A549 (cell line): ENCODE measurements at regions not wholly inside any gene's neighbourhood (a gene's known extent, or its start where the extent isn't known, plus 50 kb on each side); places are given as distances from the start of the nearest gene placed in this dataset.

ENCODE experiments used
- ATAC-seq, 2 experiments: fragments of 200-7000 bp in 1 of 2; fragments of >200 bp in 1 of 2; cut with Nextera tagmentation in 1 of 2; cut with Tn5 transposase in 1 of 2; 3 replicates each; pipeline versions ENCODE4 v1.8.0 to v1.9.1; 2018 to 2020; ENCODE audit warnings: mild to moderate bottlenecking in 1 of 2, moderate library complexity in 1 of 2
- CTCF ChIA-PET: fragments of 300-600 bp; sonication (Branson Sonifier 250); formaldehyde crosslinking; extraction: SDS; loops from one replicate; lab custom pipeline; 2021; ENCODE audit warnings: antibody characterized with exemption, inconsistent platforms; lab: Yijun Ruan, JAX
- POLR2A ChIA-PET: fragments of 350-600 bp; formaldehyde crosslinking; extraction: SDS; loops from one replicate; lab custom pipeline; 2021; ENCODE audit warnings: antibody characterized with exemption, inconsistent platforms; lab: Yijun Ruan, JAX
- DNase-seq, 2 experiments: peaks; one replicate each; pipeline versions ENCODE4 v3.0.0 to v3.0.0-alpha.2; 2011 to 2016; ENCODE audit warnings: low read depth in 1 of 2, low spot score in 1 of 2
- FAIRE-seq: peaks from 2 replicates; lab custom pipeline; 2011; peaks lifted over from hg19 to GRCh38; lab: Jason Lieb, UNC
- H3K27ac ChIP-seq, 2 experiments: fragments of >200 bp; sonication (Bioruptor Twin); formaldehyde crosslinking; 3 replicates each; pipeline ENCODE4 v1.5.1; 2016 to 2017
- H3K4me1 ChIP-seq: fragments of >200 bp; sonication (Bioruptor Twin); formaldehyde crosslinking; 3 replicates; pipeline ENCODE4 v1.6.1; 2016
- H3K4me2 ChIP-seq: fragments of >200 bp; sonication (Bioruptor Twin); formaldehyde crosslinking; 3 replicates; pipeline ENCODE4 v1.6.1; 2016
- H3K4me3 ChIP-seq: fragments of >200 bp; sonication (Bioruptor Twin); formaldehyde crosslinking; 3 replicates; pipeline ENCODE4 v1.5.1; 2016
- H3K9me3 ChIP-seq: fragments of >200 bp; sonication (Bioruptor Twin); formaldehyde crosslinking; 3 replicates; pipeline ENCODE4 v1.6.1; 2016
- BCL3 ChIP-seq: fragments of >200 bp; sonication (Bioruptor Twin); formaldehyde crosslinking; IDR thresholded peaks from 3 replicates; pipeline ENCODE4 v1.6.1; 2016
- CBX2 ChIP-seq: fragments of 200-600 bp; sonication (generic); IDR thresholded peaks from 2 replicates; pipeline ENCODE4 v1.6.1; 2016; ENCODE audit warnings: low read depth, mild to moderate bottlenecking, borderline replicate concordance
- CHD4 ChIP-seq: fragments of 200-600 bp; sonication (generic); IDR thresholded peaks from 2 replicates; pipeline ENCODE4 v1.6.1; 2016; ENCODE audit warnings: antibody characterized with exemption, mild to moderate bottlenecking, borderline replicate concordance
- EHF ChIP-seq: fragments of 250-450 bp; sonication (Bioruptor Pico); IDR thresholded peaks from 2 replicates; pipeline ENCODE4 v1.5.0; 2020; ENCODE audit warnings: mild to moderate bottlenecking
- EP300 ChIP-seq, 2 experiments: fragments of >200 bp; sonication (Bioruptor Twin); formaldehyde crosslinking; IDR thresholded peaks; 2 replicates in 1 of 2; 3 replicates in 1 of 2; pipeline ENCODE4 v1.6.1; 2016 to 2017
- ESRRA ChIP-seq: fragments of 150-350 bp; IDR thresholded peaks from 2 replicates; pipeline ENCODE4 v1.6.1; 2014; ENCODE audit warnings: mild to moderate bottlenecking, low read length, borderline replicate concordance
- HMGXB4 ChIP-seq: fragments of 250-450 bp; sonication (Bioruptor Pico); IDR thresholded peaks from 2 replicates; pipeline ENCODE4 v1.5.0; 2021; ENCODE audit warnings: mild to moderate bottlenecking, moderate library complexity, borderline replicate concordance
- HOXA7 ChIP-seq: fragments of 250-450 bp; sonication (Bioruptor Pico); IDR thresholded peaks from 2 replicates; pipeline ENCODE4 v1.5.0; 2020; ENCODE audit warnings: mild to moderate bottlenecking, moderate library complexity
- HOXB13 ChIP-seq: fragments of 250-450 bp; sonication (Bioruptor Pico); IDR thresholded peaks from 2 replicates; pipeline ENCODE4 v1.5.0; 2020; ENCODE audit warnings: low read depth, mild to moderate bottlenecking, moderate library complexity
- HOXB5 ChIP-seq: fragments of 250-450 bp; sonication (Bioruptor Pico); IDR thresholded peaks from 2 replicates; pipeline ENCODE4 v1.5.0; 2020; ENCODE audit warnings: mild to moderate bottlenecking, moderate library complexity
- JUNB ChIP-seq: fragments of >200 bp; sonication (Bioruptor Twin); formaldehyde crosslinking; IDR thresholded peaks from 2 replicates; pipeline ENCODE4 v1.6.1; 2016
- KDM1A ChIP-seq: fragments of 200-600 bp; sonication (generic); IDR thresholded peaks from 2 replicates; pipeline ENCODE4 v1.6.1; 2016; ENCODE audit warnings: low read depth, mild to moderate bottlenecking
- KDM5A ChIP-seq: fragments of 200-600 bp; sonication (generic); IDR thresholded peaks from 2 replicates; pipeline ENCODE4 v1.6.1; 2016; ENCODE audit warnings: antibody characterized with exemption, mild to moderate bottlenecking
- NR3C1 ChIP-seq: fragments of >200 bp; sonication (Bioruptor Twin); formaldehyde crosslinking; IDR thresholded peaks from 3 replicates; pipeline ENCODE4 v1.6.1; 2017
- POLR2A ChIP-seq: IDR thresholded peaks from 2 replicates; pipeline ENCODE4 v1.6.1; 2012; ENCODE audit warnings: mild to moderate bottlenecking, low read length
- POLR2AphosphoS2 ChIP-seq: conservative IDR thresholded peaks from 2 replicates; pipeline ENCODE4 v1.6.1; 2012; ENCODE audit warnings: low read length, improper control_type of control experiment, inconsistent platforms
- TFCP2L1 ChIP-seq: fragments of 250-450 bp; sonication (Bioruptor Pico); IDR thresholded peaks from 2 replicates; pipeline ENCODE4 v1.5.0; 2021; ENCODE audit warnings: mild to moderate bottlenecking
- USF2 ChIP-seq: fragments of 450-650 bp; IDR thresholded peaks from 2 replicates; pipeline ENCODE4 v1.6.1; 2014; ENCODE audit warnings: antibody characterized with exemption
- ZC3H11A ChIP-seq: fragments of 450-650 bp; IDR thresholded peaks from 2 replicates; pipeline ENCODE4 v1.6.1; 2014; ENCODE audit warnings: antibody characterized with exemption, mild to moderate bottlenecking
- ZFP36 ChIP-seq: fragments of 450-650 bp; IDR thresholded peaks from 2 replicates; pipeline ENCODE4 v1.6.1; 2014; ENCODE audit warnings: borderline replicate concordance; ENCODE audit not compliant: partially characterized antibody
- WGBS: methylation state at CpG from one replicate; pipeline ENCODE4 v1.1.6; 2017; ENCODE audit errors: missing lambda C conversion rate; 5-methylcytosine and 5-hydroxymethylcytosine counted together

GRCh38 chr12:67039995-67040860 lies 228.9 kb upstream of the CAND1 start:
- Histone ChIP-seq H3K4me1 (peaks cover 25% of the 10 kb centered on the region), H3K4me3 (no peak overlapping the region), H3K4me2 (no peak overlapping the region), H3K9me3 (no peaks in the 10 kb centered on the region), H3K27ac (no peak overlapping the region)
- FAIRE-seq = no peak
- TF ChIP-seq BCL3 (no peak), HOXA7 (no peak), KDM1A (no peak), CHD4 (no peak), HMGXB4 (CRISPR knock-in tag) (no peak), POLR2AphosphoS2 (no peak), ZC3H11A (no peak), KDM5A (no peak), CBX2 (no peak), POLR2A (no peak), HOXB5 (CRISPR knock-in tag) (no peak), NR3C1 (no peak), USF2 (no peak)
- DNase-seq = no peak
- no peak for ATAC-seq
- 68% methylated on average over 7 of the region's 8 CpGs for WGBS
- CTCF ChIA-PET = interaction anchor here (0.6 kb wide), 1 partner anchor 21 kb away, joined by 3 read pairs; no protein-coding TSS in a partner anchor
- POLR2A ChIA-PET = no interaction called here

GRCh38 chr12:67040861-67041137 lies 228.4 kb upstream of the CAND1 start:
- no peak for ATAC-seq
- Histone ChIP-seq H3K4me2 (no peak overlapping the region), H3K4me3 (no peak overlapping the region), H3K4me1 (peaks cover 19% of the 10 kb centered on the region), H3K9me3 (no peaks in the 10 kb centered on the region), H3K27ac (no peak overlapping the region)
- ChIA-PET POLR2A (no interaction called here), CTCF (no interaction called here)
- DNase-seq = no peak
- no peak for FAIRE-seq
- no peak for TF ChIP-seq EHF (CRISPR knock-in tag)
- TF ChIP-seq EP300 (IDR thresholded peaks at IDR 0.05) = no peak
- no peak for TF ChIP-seq BCL3
- no peak for TF ChIP-seq TFCP2L1 (CRISPR knock-in tag)
- no peak for TF ChIP-seq ESRRA
- TF ChIP-seq HMGXB4 (CRISPR knock-in tag) = no peak
- no peak for TF ChIP-seq POLR2AphosphoS2
- no peak for TF ChIP-seq HOXB13 (CRISPR knock-in tag)
- no peak for TF ChIP-seq ZFP36
- no peak for TF ChIP-seq JUNB
